ENCODE measurements at regions not wholly inside any gene's neighbourhood (a gene's known extent, or its start where the extent isn't known, plus 50 kb on each side); places are given as distances from the start of the nearest gene placed in this dataset.

DNA sequence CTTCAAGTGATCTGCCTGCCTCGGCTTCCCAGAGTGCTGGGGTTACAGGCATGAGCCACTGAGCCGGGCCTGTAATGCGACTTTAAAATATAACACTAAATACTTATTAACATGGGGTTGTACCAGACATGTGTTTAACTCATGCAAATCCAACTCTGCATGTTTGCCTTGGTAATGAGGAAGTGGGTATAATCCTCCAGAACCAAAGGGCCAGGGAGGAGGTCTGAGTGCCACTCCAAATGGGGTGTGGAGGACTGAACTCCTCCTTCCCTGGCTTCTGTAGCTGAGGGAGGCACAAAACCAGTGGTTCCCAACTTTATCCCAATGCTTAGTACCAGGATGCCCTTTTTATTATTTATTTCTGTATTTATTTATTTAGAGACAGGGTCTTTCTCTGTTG, 61.6 kb upstream of the MED13L start:
- whole genome bisulfite sequencing, 2 donors: 81 to 84% methylated on average over 3 of the region's 3 CpGs
- H3K9me3 ChIP-seq (ENCODE audit: control insufficient read depth in 4 of 4, insufficient read depth in 3 of 4, low read length in 3 of 4): no peaks in the 10 kb centered on the region
- TF ChIP-seq, protein P1, sequence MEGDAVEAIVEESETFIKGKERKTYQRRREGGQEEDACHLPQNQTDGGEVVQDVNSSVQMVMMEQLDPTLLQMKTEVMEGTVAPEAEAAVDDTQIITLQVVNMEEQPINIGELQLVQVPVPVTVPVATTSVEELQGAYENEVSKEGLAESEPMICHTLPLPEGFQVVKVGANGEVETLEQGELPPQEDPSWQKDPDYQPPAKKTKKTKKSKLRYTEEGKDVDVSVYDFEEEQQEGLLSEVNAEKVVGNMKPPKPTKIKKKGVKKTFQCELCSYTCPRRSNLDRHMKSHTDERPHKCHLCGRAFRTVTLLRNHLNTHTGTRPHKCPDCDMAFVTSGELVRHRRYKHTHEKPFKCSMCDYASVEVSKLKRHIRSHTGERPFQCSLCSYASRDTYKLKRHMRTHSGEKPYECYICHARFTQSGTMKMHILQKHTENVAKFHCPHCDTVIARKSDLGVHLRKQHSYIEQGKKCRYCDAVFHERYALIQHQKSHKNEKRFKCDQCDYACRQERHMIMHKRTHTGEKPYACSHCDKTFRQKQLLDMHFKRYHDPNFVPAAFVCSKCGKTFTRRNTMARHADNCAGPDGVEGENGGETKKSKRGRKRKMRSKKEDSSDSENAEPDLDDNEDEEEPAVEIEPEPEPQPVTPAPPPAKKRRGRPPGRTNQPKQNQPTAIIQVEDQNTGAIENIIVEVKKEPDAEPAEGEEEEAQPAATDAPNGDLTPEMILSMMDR (IDR thresholded peaks at IDR 0.05; ENCODE audit: control extremely low read depth, extremely low read depth): no peak
- ATAC-seq (ENCODE audit: insufficient read depth, low FRiP score) (no peak), DNase-seq (no peak)
- no peak overlapping the region for H3K9ac ChIP-seq (ENCODE audit: insufficient read depth in 1 of 2, low read length in 2 of 2)
- H3K27ac ChIP-seq (ENCODE audit: low read depth in 1 of 2, low read length in 1 of 2): no peak overlapping the region
- H3K36me3 ChIP-seq (ENCODE audit: control insufficient read depth in 4 of 4, insufficient read depth in 4 of 4, low read length in 4 of 4): no peaks in the 10 kb centered on the region
- no peaks in the 10 kb centered on the region for H3K4me1 ChIP-seq (ENCODE audit: control insufficient read depth in 5 of 5, insufficient read depth in 5 of 5, low read length in 5 of 5)
- no peak overlapping the region for H3K4me3 ChIP-seq
- H3K27me3 ChIP-seq (ENCODE audit: control insufficient read depth in 3 of 3, insufficient read depth in 3 of 3, low read length in 2 of 3): no peaks in the 10 kb centered on the region

DNA sequence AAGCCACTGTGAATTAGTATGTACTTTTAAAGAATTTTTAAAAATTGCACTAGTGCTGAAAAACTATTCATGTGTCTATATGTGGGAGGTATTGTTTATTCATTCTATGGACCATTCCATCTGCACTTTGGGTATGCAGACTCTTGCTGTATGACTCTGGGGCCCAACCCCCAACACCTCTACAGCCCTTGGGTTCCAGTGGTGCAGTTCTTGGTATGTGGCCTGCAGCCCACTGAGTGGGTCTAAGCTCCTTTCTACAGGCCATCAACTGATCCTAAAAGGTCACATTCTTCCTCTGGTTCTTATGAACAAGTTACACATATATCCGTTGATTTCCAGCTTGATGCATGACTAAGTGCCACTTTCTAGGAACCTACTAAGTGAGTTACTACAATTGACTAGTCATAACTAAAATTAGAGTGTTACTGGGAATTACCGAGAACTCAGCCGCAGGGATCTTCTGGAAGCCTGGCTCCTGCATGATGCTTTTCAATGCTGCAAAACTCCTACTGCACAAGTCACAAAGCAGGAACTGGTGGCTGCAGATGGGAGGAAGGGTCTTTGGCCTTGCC, 62.4 kb upstream of the MED13L start:
- Histone ChIP-seq H3K4me1 (ENCODE audit: control insufficient read depth in 5 of 5, insufficient read depth in 5 of 5, low read length in 5 of 5) (no peaks in the 10 kb centered on the region), H3K9ac (ENCODE audit: insufficient read depth in 1 of 2, low read length in 2 of 2) (no peak overlapping the region), H3K27ac (ENCODE audit: low read depth in 1 of 2, low read length in 1 of 2) (no peak overlapping the region), H3K27me3 (ENCODE audit: control insufficient read depth in 3 of 3, insufficient read depth in 3 of 3, low read length in 2 of 3) (no peaks in the 10 kb centered on the region), H3K4me3 (no peak overlapping the region), H3K36me3 (ENCODE audit: control insufficient read depth in 4 of 4, insufficient read depth in 4 of 4, low read length in 4 of 4) (no peaks in the 10 kb centered on the region), H3K9me3 (ENCODE audit: control insufficient read depth in 4 of 4, insufficient read depth in 3 of 4, low read length in 3 of 4) (no peaks in the 10 kb centered on the region)
- no peak for ATAC-seq (ENCODE audit: insufficient read depth, low FRiP score)
- DNase-seq: no peak
- TF ChIP-seq, protein P1 (IDR thresholded peaks at IDR 0.05; ENCODE audit: control extremely low read depth, extremely low read depth): no peak
- WGBS, 2 donors: 79 to 87% methylated on average over 3 of the region's 3 CpGs

DNA sequence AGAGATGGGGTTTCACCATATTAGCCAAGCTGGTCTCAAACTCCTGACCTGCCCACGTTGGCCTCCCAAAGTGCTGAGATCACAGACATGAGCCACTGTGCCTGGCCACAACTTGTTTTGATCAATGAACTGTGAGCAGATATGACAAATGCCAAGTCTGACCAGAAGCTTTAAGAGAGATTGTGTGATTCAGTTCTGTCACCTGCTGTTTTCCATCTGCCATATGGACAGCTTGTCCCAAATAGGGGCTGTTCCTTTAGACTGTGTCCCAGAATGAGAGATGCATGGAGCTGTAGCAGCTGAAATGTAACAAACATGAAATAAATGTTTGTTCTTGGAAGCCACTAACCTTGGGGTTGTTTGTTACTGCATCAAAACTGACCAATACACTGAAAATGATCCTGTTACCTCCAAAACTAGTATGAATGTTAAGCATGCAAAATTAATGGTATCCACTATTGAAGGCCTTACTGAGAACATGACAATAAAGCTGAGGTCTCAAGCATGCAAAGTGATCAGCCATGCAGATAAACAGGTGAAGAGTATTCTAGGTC, 65.9 kb upstream of the MED13L start:
- TF ChIP-seq, protein P1 (IDR thresholded peaks at IDR 0.05; ENCODE audit: control extremely low read depth, extremely low read depth): no peak
- no peak for DNase-seq
- no peaks in the 10 kb centered on the region for H3K27me3 ChIP-seq (ENCODE audit: control insufficient read depth in 3 of 3, insufficient read depth in 3 of 3, low read length in 2 of 3)
- no peak for ATAC-seq (ENCODE audit: insufficient read depth, low FRiP score)
- H3K27ac ChIP-seq (ENCODE audit: low read depth in 1 of 2, low read length in 1 of 2): no peak overlapping the region
- no peak overlapping the region for H3K9ac ChIP-seq (ENCODE audit: insufficient read depth in 1 of 2, low read length in 2 of 2)
- H3K4me1 ChIP-seq (ENCODE audit: control insufficient read depth in 5 of 5, insufficient read depth in 5 of 5, low read length in 5 of 5): peaks cover 0 to 13% (median 0%) of the 10 kb centered on the region in 5 donors
- no peak overlapping the region for H3K4me3 ChIP-seq
- no peaks in the 10 kb centered on the region for H3K36me3 ChIP-seq (ENCODE audit: control insufficient read depth in 4 of 4, insufficient read depth in 4 of 4, low read length in 4 of 4)
- 88 to 89% methylated on average over 1 of the region's 1 CpG for WGBS, 2 donors
- no peaks in the 10 kb centered on the region for H3K9me3 ChIP-seq (ENCODE audit: control insufficient read depth in 4 of 4, insufficient read depth in 3 of 4, low read length in 3 of 4)

DNA sequence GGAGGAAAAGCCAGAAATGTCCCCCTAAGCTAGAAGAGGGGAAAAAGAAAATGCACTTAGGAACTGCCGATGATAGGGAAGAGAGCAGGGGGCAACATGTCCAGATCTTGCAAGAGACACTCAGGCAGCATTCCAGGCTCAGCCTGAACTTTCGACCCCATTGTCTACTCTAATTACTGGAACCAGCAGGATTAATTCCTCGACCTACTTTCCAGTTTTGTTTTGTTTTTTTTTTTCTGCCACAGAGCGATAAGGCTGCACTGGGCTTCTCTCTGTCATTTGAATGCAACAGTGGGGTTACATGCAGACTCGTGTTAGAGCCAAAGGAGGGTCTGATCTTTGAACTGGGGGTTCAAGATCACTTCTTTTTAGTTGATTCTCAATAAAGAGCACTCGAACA, 68.7 kb upstream of the MED13L start:
- TF ChIP-seq, protein P1 (IDR thresholded peaks at IDR 0.05; ENCODE audit: control extremely low read depth, extremely low read depth): no peak
- Histone ChIP-seq H3K9me3 (ENCODE audit: control insufficient read depth in 4 of 4, insufficient read depth in 3 of 4, low read length in 3 of 4) (no peaks in the 10 kb centered on the region), H3K27me3 (ENCODE audit: control insufficient read depth in 3 of 3, insufficient read depth in 3 of 3, low read length in 2 of 3) (no peaks in the 10 kb centered on the region), H3K4me3 (no peak overlapping the region), H3K4me1 (ENCODE audit: control insufficient read depth in 5 of 5, insufficient read depth in 5 of 5, low read length in 5 of 5) (peaks cover 0 to 13% (median 0%) of the 10 kb centered on the region in 5 donors), H3K9ac (ENCODE audit: insufficient read depth in 1 of 2, low read length in 2 of 2) (peak overlapping the region in 1 of 2 donors; percentile 52), H3K27ac (ENCODE audit: low read depth in 1 of 2, low read length in 1 of 2) (no peak overlapping the region), H3K36me3 (ENCODE audit: control insufficient read depth in 4 of 4, insufficient read depth in 4 of 4, low read length in 4 of 4) (no peaks in the 10 kb centered on the region)
- DNase-seq (peak; percentile 77 to 92 (median 84)), ATAC-seq (ENCODE audit: insufficient read depth, low FRiP score) (no peak)
- 47 to 66% methylated on average over 6 of the region's 6 CpGs for WGBS, 2 donors

Measured in lung (tissue), 11 donors.